NCI-H524 treated with DMSO at 0.1 percent for 48 hours (cell line): ENCODE measurements at regions not wholly inside any gene's neighbourhood (a gene's known extent, or its start where the extent isn't known, plus 50 kb on each side); places are given as distances from the start of the nearest gene placed in this dataset.
"Not testable (repeated sequence)": the region's sequence is repeated elsewhere in the genome, so short reads cannot be mapped to it uniquely, and the experiment has no call there.

Experiments
- DNase-seq: peaks from one replicate; lab custom pipeline; 2025; lab: John Stamatoyannopoulos, UW

DNA sequence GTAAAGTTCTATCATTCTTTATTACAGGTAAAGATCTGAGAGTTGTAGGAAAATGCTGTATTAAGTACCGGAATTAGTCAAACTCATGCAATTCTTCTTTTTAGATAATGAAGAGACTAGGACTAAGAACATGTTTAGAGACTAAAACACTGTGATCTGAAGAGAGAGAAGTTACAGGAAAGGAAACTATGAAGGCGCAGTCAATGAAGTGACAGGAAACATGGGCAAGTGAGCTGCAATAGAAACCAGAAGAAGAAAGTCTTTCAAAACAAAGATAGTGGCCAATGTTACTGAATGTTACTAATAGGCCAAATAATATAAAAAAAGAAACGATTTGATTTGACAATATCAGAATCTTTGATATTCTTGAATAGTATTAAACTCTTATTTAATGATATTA is 659.4 kb upstream of the RGS18 start:
- no peak for DNase-seq

DNA sequence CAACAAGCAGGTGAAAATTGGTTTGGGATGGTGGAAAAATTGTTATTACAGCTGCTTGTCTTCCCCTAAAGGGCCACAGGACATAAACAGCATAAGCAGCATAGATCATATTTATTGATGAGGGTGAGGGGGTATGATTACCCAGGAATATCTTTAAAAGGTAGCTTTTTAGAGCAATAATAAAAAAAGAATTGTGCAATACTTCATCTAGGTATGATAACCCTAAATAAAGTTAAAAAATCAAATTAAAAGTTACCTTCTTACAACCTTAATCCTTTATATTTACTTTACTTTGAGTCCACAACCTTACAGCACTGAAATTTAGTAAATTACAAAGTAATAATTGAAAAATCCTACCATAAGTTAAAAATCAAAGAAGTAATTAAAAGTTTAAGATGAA is 653.3 kb upstream of the RGS18 start:
- DNase-seq, result no peak

DNA sequence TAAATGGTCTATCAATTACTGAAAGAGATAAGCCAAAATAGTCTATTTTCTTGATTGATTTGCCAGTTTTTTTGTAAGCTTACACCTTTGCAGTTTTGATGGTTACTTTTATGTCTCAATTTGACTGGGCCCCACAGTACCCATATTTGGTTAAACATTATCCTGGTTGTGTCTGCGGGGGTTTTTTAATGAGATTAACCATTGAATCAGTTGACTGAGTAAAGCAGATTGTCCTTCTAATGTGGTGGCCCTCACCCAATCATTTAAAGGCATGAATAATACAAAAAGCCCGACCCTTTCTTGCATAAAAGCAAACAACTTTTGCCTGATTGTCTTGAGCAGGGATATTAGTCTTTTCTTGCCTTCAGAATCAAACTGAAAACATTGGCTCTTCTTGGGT is 650.0 kb upstream of the RGS18 start:
- no peak for DNase-seq

- DNase-seq, result not testable (repeated sequence)
These were observed 646.8 kb upstream of the RGS18 start for GRCh38 chr1:191511480-191511879.

DNA sequence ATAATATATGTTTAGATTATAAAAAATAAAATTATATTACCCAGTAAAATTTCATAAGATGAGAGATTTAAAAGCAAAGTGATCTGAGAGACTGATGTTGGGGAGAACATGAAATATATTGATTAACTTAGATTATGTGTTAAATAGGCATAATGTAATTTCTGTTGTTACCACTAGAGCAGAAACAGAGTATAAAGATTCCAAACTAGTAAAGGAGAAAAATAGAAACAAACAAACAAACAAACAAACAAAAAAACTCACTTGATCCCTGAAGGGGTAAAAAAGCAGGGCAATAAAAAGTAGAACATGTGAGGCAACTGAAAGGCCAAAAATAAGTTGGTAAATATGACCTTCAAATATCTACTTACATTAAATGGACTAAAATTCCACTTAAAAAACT is 640.4 kb upstream of the RGS18 start:
- no peak for DNase-seq

DNA sequence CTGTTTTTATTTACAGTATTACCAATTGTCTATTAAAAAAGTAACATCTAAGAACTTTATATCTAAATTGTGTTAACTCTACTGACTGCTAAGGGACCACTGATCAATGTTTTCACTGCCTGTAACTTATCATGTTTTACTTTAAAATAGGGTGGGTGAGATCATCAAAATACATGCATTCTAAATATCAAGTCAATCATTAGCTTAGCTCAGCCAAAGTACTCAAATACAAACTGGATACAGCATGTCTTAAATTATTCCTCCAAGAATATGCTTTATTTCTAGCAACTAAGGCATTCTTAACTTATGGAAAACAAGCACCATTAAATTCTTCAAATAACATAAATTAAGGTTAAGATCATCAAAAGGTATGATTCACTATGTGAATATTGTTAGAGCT is 638.7 kb upstream of the RGS18 start:
- no peak for DNase-seq

- no peak for DNase-seq
These were observed 637.9 kb upstream of the RGS18 start for GRCh38 chr1:191520345-191520744.

GRCh38 chr1:191525944-191526343 is 632.3 kb upstream of the RGS18 start:
- not testable (repeated sequence) for DNase-seq

DNA sequence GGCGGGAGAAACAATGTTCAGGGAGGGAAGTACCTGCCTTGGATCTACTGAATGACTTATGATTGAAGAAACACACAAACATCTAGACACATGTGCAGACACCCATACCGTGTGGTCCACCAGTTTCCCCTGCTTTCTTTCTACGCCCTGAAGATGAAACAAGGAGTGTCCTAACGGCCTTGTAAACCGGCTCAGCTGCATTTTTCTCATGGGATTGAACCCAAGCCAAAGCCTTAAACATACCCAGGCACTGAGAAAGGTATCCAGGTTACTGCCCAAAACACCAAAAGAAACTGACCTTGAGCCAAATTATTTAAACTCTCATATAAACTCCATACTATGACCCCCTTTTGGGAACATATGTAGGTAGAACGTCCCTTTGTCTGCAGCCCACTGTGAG is 630.0 kb upstream of the RGS18 start:
- no peak for DNase-seq

DNA sequence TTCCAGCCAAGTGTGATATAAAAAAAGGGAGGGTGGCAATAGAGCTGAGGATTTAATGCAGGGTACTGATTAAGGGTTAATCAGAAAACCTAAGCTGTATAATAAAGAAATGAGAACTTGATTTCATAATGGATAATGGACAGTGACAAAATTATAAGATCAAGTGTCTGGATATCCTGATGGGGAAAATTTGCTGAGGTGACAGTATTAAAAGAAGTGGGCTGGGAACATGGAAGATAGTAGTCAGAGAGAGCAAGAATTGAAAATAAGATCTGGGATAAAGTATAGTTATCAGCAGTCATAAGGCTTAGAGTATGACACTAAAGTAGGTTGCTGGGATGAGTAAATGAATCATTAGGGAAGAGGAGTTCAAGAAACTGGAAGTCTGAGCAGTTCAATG is 627.3 kb upstream of the RGS18 start:
- no peak for DNase-seq

DNA sequence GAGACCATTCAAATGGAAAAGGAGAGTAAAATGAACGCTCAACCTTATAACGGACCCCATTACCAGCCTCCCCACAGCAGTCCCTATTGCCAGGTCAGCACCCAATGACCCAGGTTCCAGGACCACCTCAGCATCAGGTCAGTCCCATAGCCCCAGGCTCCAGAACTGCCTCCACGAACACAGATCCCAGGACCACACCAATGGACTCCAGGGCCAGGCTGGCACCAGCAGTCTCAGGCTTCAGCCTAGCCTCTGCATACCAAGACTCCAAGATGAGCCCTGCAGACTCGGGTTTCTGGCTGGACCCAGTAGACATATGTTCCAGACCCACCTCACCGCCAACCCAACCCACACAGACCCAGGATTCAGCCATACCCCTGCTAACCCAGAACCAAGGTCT is 625.0 kb upstream of the RGS18 start:
- no peak for DNase-seq

DNA sequence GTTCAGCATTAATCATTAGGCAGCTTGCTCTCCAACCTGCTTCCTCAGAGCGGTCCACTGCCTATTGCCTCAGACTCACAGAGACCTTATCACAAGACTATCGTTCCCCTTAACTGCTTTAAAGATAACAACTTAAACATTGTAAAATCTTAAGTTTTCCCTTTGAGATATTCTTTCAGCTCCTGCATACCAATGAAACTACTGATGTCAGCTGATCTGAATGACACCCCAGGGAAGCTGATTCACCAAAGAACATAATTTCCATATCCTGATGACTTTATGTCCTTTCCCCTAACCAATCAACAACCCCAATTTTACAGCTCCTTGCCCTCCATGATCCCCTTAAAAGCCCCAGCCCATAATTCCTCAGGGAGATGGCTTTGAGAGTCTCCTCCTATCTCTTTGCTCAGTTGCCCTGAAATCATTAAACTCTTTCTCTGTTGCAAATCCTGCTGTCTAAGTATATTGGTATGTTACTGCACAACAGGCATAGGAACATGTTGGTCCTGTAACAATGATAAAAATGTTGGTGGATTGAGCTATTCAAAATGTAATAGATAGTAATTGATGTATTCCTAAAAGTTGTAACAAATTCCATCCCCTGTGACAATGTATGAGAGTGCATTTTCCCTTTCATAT is 621.4 kb upstream of the RGS18 start:
- DNase-seq, result no peak

GRCh38 chr1:191541758-191542157 is 616.5 kb upstream of the RGS18 start:
- DNase-seq, result no peak

- DNase-seq, result no peak
These were observed 615.8 kb upstream of the RGS18 start for GRCh38 chr1:191542444-191542843.

GRCh38 chr1:191546803-191547202 is 611.5 kb upstream of the RGS18 start:
- DNase-seq, result no peak

DNA sequence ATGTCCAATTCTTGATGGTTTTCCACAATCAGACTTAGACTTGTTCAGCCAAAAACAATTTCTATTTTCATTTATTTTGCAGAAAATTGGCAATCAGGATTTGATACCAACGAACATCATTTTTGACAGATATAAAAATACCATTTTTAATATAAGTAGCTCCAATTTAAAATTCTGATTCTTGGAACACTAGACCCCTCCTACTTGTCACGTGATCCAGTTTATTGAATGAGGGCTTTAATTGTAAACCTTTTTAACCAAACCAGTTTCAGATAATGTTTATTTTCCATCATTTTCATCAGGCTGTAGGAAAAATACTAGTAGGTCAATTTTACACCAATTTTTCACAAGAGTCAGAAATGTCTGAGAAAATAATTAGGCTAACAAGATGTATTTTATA is 607.2 kb upstream of the RGS18 start:
- no peak for DNase-seq

- DNase-seq, result no peak
These were observed 599.9 kb upstream of the RGS18 start for GRCh38 chr1:191558379-191558778.

GRCh38 chr1:191561276-191561675 is 597.0 kb upstream of the RGS18 start:
- DNase-seq, result no peak

DNA sequence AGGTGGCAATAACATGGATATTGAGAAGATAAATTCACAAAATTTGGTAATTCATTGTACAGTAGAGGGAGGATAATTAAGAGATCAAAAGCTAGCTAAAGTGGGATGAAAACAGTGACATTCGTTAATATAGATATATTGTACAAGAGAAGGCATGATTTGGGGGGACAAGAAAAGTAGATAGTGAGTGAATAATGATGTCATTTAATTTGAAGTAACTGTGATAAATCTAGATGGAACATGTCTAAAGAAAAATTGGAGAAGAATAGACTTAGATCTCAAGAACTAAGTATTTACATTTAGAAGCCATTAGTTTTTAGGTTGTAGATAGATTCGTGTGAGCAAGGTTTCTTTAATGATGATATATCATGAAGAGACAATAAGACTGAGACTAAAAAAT is 594.0 kb upstream of the RGS18 start:
- DNase-seq, result no peak

- no peak for DNase-seq
These were observed 585.8 kb upstream of the RGS18 start for GRCh38 chr1:191572479-191572878.

- no peak for DNase-seq
These were observed 583.1 kb upstream of the RGS18 start for GRCh38 chr1:191575180-191575579.

DNA sequence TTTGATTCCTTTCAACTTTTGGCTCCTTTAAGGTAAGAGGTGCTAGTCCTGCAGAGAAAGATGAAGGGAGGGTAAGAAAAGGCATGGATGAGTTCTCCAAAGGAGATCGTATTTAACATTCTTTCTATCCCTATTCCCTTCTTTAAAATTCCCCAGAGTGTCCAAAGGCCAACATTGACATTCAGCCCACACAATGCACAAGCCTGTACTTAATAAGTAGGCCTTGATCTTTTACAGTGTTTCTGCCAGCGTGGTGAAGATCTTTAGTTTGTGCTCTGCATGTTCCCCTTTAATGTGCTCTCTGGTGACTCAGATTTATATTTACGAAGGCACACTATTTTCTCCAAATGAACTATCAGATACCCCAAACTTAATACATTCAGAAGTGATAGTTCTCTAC is 582.5 kb upstream of the RGS18 start:
- no peak for DNase-seq

DNA sequence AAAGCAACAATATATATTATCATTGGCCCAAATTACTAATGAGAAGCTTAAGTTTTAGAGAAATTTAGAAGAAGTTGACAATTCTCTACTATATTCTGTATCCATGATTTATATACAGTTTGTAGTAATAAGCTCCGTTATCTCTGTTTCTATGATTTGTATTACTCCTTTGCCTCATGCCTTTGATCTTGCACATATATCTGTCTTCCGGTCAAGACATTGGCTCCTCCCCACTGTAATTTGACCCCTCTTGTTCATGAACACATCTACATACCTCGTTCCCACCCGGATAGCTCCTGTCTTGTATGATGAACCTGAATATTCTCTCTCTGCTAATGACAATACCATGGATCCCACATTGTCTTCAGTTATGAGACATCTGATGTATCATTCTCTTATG is 581.0 kb upstream of the RGS18 start:
- DNase-seq, result no peak

DNA sequence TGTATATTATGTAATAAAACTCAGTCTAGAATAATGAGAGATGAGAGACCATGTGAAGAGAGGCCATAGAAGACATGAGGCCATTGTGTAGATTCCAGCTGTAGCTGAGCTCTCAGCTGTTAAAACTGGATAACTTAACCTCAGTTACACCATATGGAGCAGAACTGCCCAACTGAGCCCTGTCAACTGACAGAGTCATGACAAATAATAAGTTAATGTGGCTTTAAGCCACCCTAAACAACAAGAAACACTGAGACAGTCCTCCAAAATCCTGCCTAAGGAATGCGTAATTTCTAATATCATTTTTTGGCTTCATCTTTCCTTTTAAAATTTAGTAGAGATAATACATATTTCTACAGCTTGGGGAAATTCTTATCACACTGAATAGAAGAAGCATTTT is 580.0 kb upstream of the RGS18 start:
- DNase-seq, result no peak

GRCh38 chr1:191579019-191579418 is 579.2 kb upstream of the RGS18 start:
- DNase-seq, result no peak
